HG03432 (cell line): ENCODE measurements at regions not wholly inside any gene's neighbourhood (a gene's known extent, or its start where the extent isn't known, plus 50 kb on each side); places are given as distances from the start of the nearest gene placed in this dataset.

ENCODE experiments used
- ATAC-seq: cut with Tn5 transposase; IDR thresholded peaks from one replicate; pipeline ENCODE4 v1.9.1; 2021; ENCODE audit warnings: mild to moderate bottlenecking, moderate library complexity; ENCODE audit not compliant: unreplicated experiment

GRCh38 chr6:110538416-110539160 is 62.2 kb upstream of the SLC22A16 start:
- ATAC-seq: no peak

- ATAC-seq: no peak
These were observed 61.1 kb upstream of the SLC22A16 start for GRCh38 chr6:110537208-110538123.

DNA sequence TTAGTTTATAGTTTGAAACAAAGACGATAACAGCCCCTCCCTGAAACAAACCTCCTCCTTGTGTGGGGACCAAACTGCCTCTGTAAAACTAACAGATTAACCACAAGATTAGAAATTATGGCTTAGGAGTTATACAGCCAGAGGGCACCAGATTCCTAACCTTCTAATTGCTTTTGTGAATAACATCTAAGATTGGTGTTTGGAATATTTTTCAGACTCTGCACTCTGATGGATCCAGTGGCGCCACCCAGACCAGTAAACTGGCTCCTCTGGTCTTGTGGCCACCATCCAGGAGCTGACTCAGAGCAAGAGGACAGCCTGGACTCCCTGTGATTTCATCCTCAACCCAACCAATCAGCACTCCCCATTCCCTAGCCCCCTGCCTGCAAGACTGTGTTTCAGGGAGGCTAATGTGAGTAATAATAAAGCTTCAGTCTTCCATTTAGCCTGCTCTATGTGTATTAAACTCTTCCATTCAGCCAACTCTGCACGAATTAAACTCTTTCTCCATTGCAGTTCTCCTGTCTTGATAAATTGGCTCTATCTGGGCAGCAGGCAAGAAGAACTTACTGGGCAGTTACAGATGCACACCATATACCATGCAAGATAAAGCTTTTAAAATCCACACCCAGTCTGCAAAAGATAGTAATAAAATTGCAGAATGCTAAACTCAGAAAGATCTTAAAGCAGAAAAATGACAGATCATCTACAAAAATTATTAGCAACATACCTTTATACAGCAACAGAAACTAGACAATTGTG is 58.5 kb upstream of the SLC22A16 start:
- ATAC-seq: no peak

DNA sequence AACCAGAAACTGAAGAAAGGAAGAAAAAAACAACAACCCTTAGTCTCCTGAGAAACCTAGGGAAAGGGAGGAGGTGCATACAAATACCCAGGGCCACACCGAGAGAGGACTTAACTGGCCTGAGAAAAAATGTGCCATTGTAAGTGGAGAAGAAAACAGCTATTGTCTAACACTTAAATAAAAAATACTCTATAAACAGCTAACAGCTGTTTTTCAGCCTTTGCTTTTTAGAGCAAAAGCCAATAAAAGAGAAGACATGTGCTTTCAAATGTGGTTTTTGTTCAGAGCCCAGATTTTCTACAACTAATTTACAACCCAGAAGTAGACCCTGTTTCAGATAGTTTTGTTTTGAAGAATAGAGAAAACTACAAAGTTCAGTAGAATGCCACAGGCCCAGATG is 56.0 kb upstream of the SLC22A16 start:
- no peak for ATAC-seq

- no peak for ATAC-seq
These were observed 54.3 kb upstream of the SLC22A16 start for GRCh38 chr6:110530671-110531070.

GRCh38 chr6:110529907-110530306 is 53.5 kb upstream of the SLC22A16 start:
- no peak for ATAC-seq

- ATAC-seq: no peak
These were observed 52.9 kb upstream of the SLC22A16 start for GRCh38 chr6:110529355-110529754.

GRCh38 chr6:110528930-110529325 is 52.5 kb upstream of the SLC22A16 start:
- no peak for ATAC-seq

GRCh38 chr6:110528101-110528929 is 51.9 kb upstream of the SLC22A16 start:
- no peak for ATAC-seq

DNA sequence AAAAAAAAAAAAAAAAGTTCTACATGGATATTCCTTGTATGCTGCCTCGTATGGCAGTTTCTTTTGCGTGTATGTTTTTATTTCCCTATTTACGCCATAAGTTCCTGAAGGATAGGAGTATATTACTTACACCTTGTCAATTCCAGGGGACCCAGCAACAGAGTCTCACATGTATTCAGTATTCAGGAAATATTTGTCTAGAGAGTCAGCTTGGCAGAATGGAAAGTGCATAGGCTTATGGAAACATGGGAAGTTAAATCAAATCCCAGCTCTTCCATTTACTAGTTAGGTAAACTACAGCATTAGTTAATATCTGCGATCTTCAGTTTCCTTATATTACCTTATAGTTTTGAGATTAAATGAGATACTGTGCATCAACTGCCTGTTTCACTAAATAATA is 51.1 kb upstream of the SLC22A16 start:
- ATAC-seq: no peak

GRCh38 chr6:110526726-110527125 is 50.3 kb upstream of the SLC22A16 start:
- ATAC-seq: no peak
